Vagina (tissue), 2 donors: ENCODE measurements at regions not wholly inside any gene's neighbourhood (a gene's known extent, or its start where the extent isn't known, plus 50 kb on each side); places are given as distances from the start of the nearest gene placed in this dataset.

ENCODE experiments used
- CTCF ChIP-seq, 3 experiments: fragments of 450-650 bp in 2 of 3; fragments of 200-600 bp in 1 of 3; sonication (generic) in 1 of 3; IDR thresholded peaks; one replicate each; pipeline ENCODE4 v1.5.1; 2017 to 2019; ENCODE audit warnings: antibody characterized with exemption in 3 of 3, mild to moderate bottlenecking in 2 of 3, moderate library complexity in 2 of 3
- POLR2A ChIP-seq, 2 donors: fragments of 450-650 bp; IDR thresholded peaks; one replicate each; pipeline ENCODE4 v1.6.1; 2017; ENCODE audit warnings: antibody characterized with exemption in 2 of 2, mild to moderate bottlenecking in 2 of 2, moderate library complexity in 2 of 2
- POLR2AphosphoS5 ChIP-seq, 2 donors: sonication (generic); formaldehyde crosslinking; IDR thresholded peaks; one replicate each; pipeline ENCODE4 v1.9.0; 2017; ENCODE audit warnings: antibody characterized with exemption in 2 of 2, mild to moderate bottlenecking in 2 of 2, low read depth in 1 of 2; ENCODE audit not compliant: insufficient read depth in 1 of 2

DNA sequence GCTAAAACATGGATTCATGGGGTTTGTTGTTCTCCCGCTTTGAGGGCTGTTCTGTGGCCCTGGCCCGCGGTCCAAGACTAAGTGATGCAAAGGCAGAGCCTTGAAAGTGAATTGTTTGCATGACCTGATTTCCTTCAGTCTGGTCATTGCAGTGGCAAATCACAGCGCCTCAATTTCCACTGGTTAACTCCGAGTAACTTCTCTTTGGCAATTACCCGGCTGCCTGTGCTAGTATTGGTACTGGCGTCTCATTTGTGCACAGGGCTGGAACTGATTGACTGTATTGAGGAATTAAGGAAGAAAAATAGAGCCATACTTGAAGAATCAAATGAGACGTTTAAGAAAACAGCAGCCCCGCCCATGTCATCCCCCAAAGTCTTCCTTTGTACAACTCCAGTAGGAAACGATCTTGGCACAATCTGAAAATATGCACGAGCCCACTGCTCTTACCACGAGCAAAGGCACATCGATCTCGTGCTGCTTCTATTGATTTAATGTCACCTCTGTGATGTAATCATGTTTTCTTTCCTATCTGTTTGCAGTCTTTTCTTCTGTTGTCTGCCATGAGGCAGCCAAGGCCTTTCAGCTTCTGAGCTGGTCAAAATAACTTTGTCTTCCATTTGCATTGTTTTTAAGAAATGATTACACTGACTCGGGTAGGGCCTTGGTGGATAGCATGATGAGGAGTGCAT lies 60.6 kb upstream of the SHH start:
- TF ChIP-seq CTCF (IDR thresholded peaks at IDR 0.05) (no peak), POLR2A (IDR thresholded peaks at IDR 0.05) (no peak), POLR2AphosphoS5 (IDR thresholded peaks at IDR 0.05; ENCODE audit: insufficient read depth in 1 of 2, low read depth in 1 of 2) (no peak)
